Heart right ventricle (tissue), 16 donors: ENCODE measurements at regions not wholly inside any gene's neighbourhood (a gene's known extent, or its start where the extent isn't known, plus 50 kb on each side); places are given as distances from the start of the nearest gene placed in this dataset.

Source experiments
- ATAC-seq, 8 donors: fragments of 200-7000 bp; cut with Tn5 transposase; one replicate each; pipeline ENCODE4 v1.9.1; 2020; ENCODE audit warnings: mild to moderate bottlenecking in 8 of 8, moderate library complexity in 8 of 8, moderate number of reproducible peaks in 1 of 8
- DNase-seq, 2 donors: peaks; one replicate each; pipeline ENCODE4 v3.0.0-alpha.2; 2020
- H3K27ac ChIP-seq, 10 donors: fragments of 200-600 bp; sonication (generic) in 2 of 10; one replicate each; pipeline versions ENCODE4 v1.5.0 to v1.8.0; 2020 to 2022; ENCODE audit warnings: mild to moderate bottlenecking in 3 of 10
- H3K27me3 ChIP-seq, 7 donors: fragments of 200-600 bp; one replicate each; pipeline ENCODE4 v1.8.0; 2021 to 2022; ENCODE audit warnings: mild to moderate bottlenecking in 2 of 7
- H3K36me3 ChIP-seq, 9 donors: fragments of 200-600 bp; sonication (generic) in 1 of 9; one replicate each; pipeline versions ENCODE4 v1.5.0 to v1.8.0; 2020 to 2022; ENCODE audit warnings: mild to moderate bottlenecking in 2 of 9
- H3K4me1 ChIP-seq, 9 donors: fragments of 200-600 bp; sonication (generic) in 1 of 9; one replicate each; pipeline versions ENCODE4 v1.5.0 to v1.8.0; 2020 to 2022; ENCODE audit warnings: mild to moderate bottlenecking in 4 of 9
- H3K4me3 ChIP-seq, 10 donors: fragments of 200-600 bp; sonication (generic) in 2 of 10; one replicate each; pipeline versions ENCODE4 v1.5.0 to v1.8.0; 2020 to 2022; ENCODE audit warnings: mild to moderate bottlenecking in 7 of 10, moderate library complexity in 2 of 10
- H3K9me3 ChIP-seq, 11 donors: fragments of 200-600 bp in 10 of 11; sonication (generic) in 2 of 11; one replicate each; pipeline versions ENCODE4 v1.5.0 to v1.8.0; 2013 to 2022; ENCODE audit warnings: mild to moderate bottlenecking in 2 of 11, control low read depth in 1 of 11, moderate library complexity in 1 of 11
- CTCF ChIP-seq, 9 donors: fragments of 200-600 bp; sonication (generic) in 2 of 9; IDR thresholded peaks; one replicate each; pipeline versions ENCODE4 v1.5.0 to v1.8.0; 2021 to 2022; ENCODE audit warnings: antibody characterized with exemption in 9 of 9, mild to moderate bottlenecking in 5 of 9, moderate library complexity in 1 of 9
- WGBS, 2 donors: extraction: QIAGEN DNeasy Blood & Tissue Kit; methylation state at CpG; one replicate each; pipeline ENCODE4 v1.1.7; 2013; ENCODE audit warnings: inconsistent platforms in 1 of 2; 5-methylcytosine and 5-hydroxymethylcytosine counted together
- intact Hi-C, 10 donors: fragments of 100-400 bp; cut with DNase I; formaldehyde crosslinking; loops; one replicate each; pipeline versions ENCODE4 v1.11.1 to v1.14.2; 2022
- donor health status: Arrhythmogenic right ventricular cardiomyopathy.
- donor health status: ischemic (EF 13 %, LVEDD 7.1; RV severe dilation, severe dysfunction).
- donor health status: healthy with polysubstance abuse.
- donor health status: DM: no; HTN: yes; CAD: no.
- donor health status: DM: no; HTN: no; CAD: no.
- donor health status: ischemic (EF 25% LVEDD 6.9; RV normal size, moderate dysfunction).
- donor health status: ischemic (EF 25% LVEDD 5.7; RV mildly dilated, moderate dysfunction).
- donor health status: healthy.
- donor health status: DM: yes; HTN: yes; CAD: no.
- donor health status: Ischemic cardiomyopathy.
- donor health status: ischemic (EF 35%, LVEDD 5.7; RV mildly dilated, moderate dysfunction).
- donor health status: nonischemic (EF 11% LVEDD 7.7; RV severe dilation, severe dysfunction).
- donor health status: DM: yes; HTN: yes; CAD: no.
- donor health status: PGD.
- donor health status: ischemic (EF 29% LVEDD 5.4; RV normal size, mild dysfunction).
- donor health status: nonischemic (EF 23%, LVEDD 6.1; RV moderate dilation, normal function).

GRCh38 chr14:96634481-96634880 lies 132.3 kb downstream of the PAPOLA start:
- Histone ChIP-seq H3K4me3 (no peak overlapping the region), H3K9me3 (peaks cover 0 to 8% (median 0%) of the 10 kb centered on the region in 11 donors), H3K27me3 (no peaks in the 10 kb centered on the region), H3K4me1 (no peaks in the 10 kb centered on the region), H3K27ac (no peak overlapping the region), H3K36me3 (no peaks in the 10 kb centered on the region)
- ATAC-seq (no peak), DNase-seq (no peak)
- intact Hi-C loops: no loop called here
- whole genome bisulfite sequencing, 2 donors: 74 to 76% methylated on average over 9 of the region's 9 CpGs
- no peak for TF ChIP-seq CTCF (IDR thresholded peaks at IDR 0.05)

DNA sequence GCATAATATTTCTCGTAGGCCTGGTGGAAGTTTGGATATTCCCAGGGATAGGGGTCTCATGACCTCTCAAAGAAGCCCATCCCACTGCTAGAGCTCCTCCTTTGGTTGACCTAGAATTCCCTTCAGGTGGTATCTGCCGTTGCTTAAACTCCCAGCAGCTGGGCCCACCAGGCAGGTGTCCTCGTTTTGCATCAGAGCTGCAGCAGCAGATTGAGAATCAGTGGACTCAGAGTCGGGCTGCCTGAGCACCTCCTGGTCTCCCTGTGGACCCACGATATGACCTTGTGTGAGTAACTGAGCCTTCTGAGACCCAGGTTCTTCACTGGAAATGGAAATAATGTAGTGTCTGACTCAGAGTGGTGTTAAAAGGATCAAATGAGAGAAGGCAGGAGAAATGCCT lies 132.7 kb downstream of the PAPOLA start:
- Histone ChIP-seq H3K27ac (no peak overlapping the region), H3K9me3 (peaks cover 0 to 6% (median 0%) of the 10 kb centered on the region in 11 donors), H3K4me3 (no peak overlapping the region), H3K36me3 (no peaks in the 10 kb centered on the region), H3K4me1 (no peaks in the 10 kb centered on the region), H3K27me3 (no peaks in the 10 kb centered on the region)
- no peak for TF ChIP-seq CTCF (IDR thresholded peaks at IDR 0.05)
- intact Hi-C loops: no loop called here
- WGBS, 2 donors: 65 to 73% methylated on average over 5 of the region's 5 CpGs
- no peak for DNase-seq
- no peak for ATAC-seq

- no peak for DNase-seq
- no peak overlapping the region for H3K4me3 ChIP-seq
- ATAC-seq: no peak
- no peaks in the 10 kb centered on the region for H3K27me3 ChIP-seq
- intact Hi-C loops: no loop called here
- H3K9me3 ChIP-seq: no peaks in the 10 kb centered on the region
- WGBS, 2 donors: 87 to 92% methylated on average over 11 of the region's 11 CpGs
- no peaks in the 10 kb centered on the region for H3K4me1 ChIP-seq
- H3K27ac ChIP-seq: no peak overlapping the region
- TF ChIP-seq CTCF (IDR thresholded peaks at IDR 0.05): no peak
- H3K36me3 ChIP-seq: no peaks in the 10 kb centered on the region
Observed at GRCh38 chr14:96635850-96636249, 133.7 kb downstream of the PAPOLA start.

DNA sequence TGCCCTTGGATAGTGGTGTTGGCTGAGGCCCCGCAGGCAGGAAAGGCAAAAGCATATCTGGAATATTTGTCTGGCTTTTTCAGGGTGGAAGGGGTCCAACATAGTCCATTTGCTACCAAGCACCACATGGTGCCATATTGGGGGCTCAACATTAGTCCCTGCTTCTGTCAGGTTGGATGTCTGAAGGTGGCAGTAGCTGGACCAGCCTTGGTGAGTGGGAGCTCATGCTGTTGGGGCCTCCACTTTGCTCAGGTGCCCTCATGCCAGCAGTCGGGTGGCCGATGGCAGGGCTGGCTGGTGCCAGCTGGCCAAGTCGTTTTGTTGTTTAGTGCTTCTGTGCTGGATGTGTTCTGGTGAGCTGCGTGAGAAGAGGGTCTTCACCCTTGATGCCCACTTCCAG lies 135.3 kb downstream of the PAPOLA start:
- TF ChIP-seq CTCF (IDR thresholded peaks at IDR 0.05): no peak
- H3K4me3 ChIP-seq: no peak overlapping the region
- no peaks in the 10 kb centered on the region for H3K4me1 ChIP-seq
- intact Hi-C loops: no loop called here
- no peaks in the 10 kb centered on the region for H3K27me3 ChIP-seq
- DNase-seq (no peak), ATAC-seq (no peak)
- WGBS, 2 donors: 76 to 85% methylated on average over 5 of the region's 5 CpGs
- no peak overlapping the region for H3K27ac ChIP-seq
- no peaks in the 10 kb centered on the region for H3K36me3 ChIP-seq
- no peaks in the 10 kb centered on the region for H3K9me3 ChIP-seq
